Suprapubic skin (tissue), 4 donors: ENCODE measurements at regions not wholly inside any gene's neighbourhood (a gene's known extent, or its start where the extent isn't known, plus 50 kb on each side); places are given as distances from the start of the nearest gene placed in this dataset.

Experiments used
- DNase-seq, 2 donors: peaks; one replicate each; pipeline ENCODE4 v3.0.0-alpha.2; 2019; ENCODE audit warnings: low spot score in 2 of 2
- H3K27ac ChIP-seq: fragments of 200-600 bp; sonication (generic); one replicate; pipeline ENCODE4 v1.5.1; 2019
- H3K27me3 ChIP-seq: fragments of 200-600 bp; sonication (generic); one replicate; pipeline ENCODE4 v1.5.1; 2019
- H3K36me3 ChIP-seq: fragments of 200-600 bp; sonication (generic); one replicate; pipeline ENCODE4 v1.5.1; 2019
- H3K4me1 ChIP-seq: fragments of 200-600 bp; sonication (generic); one replicate; pipeline ENCODE4 v1.5.1; 2019
- H3K4me3 ChIP-seq: fragments of 200-600 bp; sonication (generic); one replicate; pipeline ENCODE4 v1.5.1; 2019; ENCODE audit warnings: mild to moderate bottlenecking
- H3K9me3 ChIP-seq: fragments of 200-600 bp; sonication (generic); one replicate; pipeline ENCODE4 v1.5.1; 2019
- CTCF ChIP-seq, 2 donors: fragments of 200-600 bp in 1 of 2; fragments of 450-650 bp in 1 of 2; sonication (generic) in 1 of 2; IDR thresholded peaks; one replicate each; pipeline ENCODE4 v1.5.1; 2016 to 2019; ENCODE audit warnings: antibody characterized with exemption in 2 of 2, mild to moderate bottlenecking in 1 of 2, moderate library complexity in 1 of 2
- EP300 ChIP-seq: sonication (generic); formaldehyde crosslinking; IDR thresholded peaks from one replicate; pipeline ENCODE4 v1.6.1; 2017; ENCODE audit warnings: antibody characterized with exemption
- POLR2A ChIP-seq, 2 donors: fragments of 450-650 bp; IDR thresholded peaks; one replicate each; pipeline ENCODE4 v1.6.1; 2017; ENCODE audit warnings: antibody characterized with exemption in 2 of 2, mild to moderate bottlenecking in 2 of 2, moderate library complexity in 2 of 2
- POLR2AphosphoS5 ChIP-seq, 3 donors: sonication (generic); formaldehyde crosslinking; IDR thresholded peaks; one replicate each; pipeline ENCODE4 v1.6.1; 2017; ENCODE audit warnings: antibody characterized with exemption in 3 of 3
- WGBS: methylation state at CpG from one replicate; pipeline ENCODE4 v1.1.5; 2018; 5-methylcytosine and 5-hydroxymethylcytosine counted together

GRCh38 chr1:229037806-229038405, 233.0 kb upstream of the RAB4A start:
- no peak for DNase-seq
- Histone ChIP-seq H3K4me1 (no peaks in the 10 kb centered on the region), H3K27me3 (no peaks in the 10 kb centered on the region), H3K27ac (no peak overlapping the region), H3K4me3 (no peak overlapping the region), H3K36me3 (no peaks in the 10 kb centered on the region), H3K9me3 (no peaks in the 10 kb centered on the region)
- TF ChIP-seq EP300 (no peak), CTCF (IDR thresholded peaks at IDR 0.05) (no peak), POLR2AphosphoS5 (IDR thresholded peaks at IDR 0.05) (no peak), POLR2A (IDR thresholded peaks at IDR 0.05) (no peak)
- WGBS = 81% methylated on average over 4 of the region's 4 CpGs

- TF ChIP-seq POLR2A (IDR thresholded peaks at IDR 0.05) (no peak), EP300 (no peak), CTCF (IDR thresholded peaks at IDR 0.05) (no peak), POLR2AphosphoS5 (IDR thresholded peaks at IDR 0.05) (no peak)
- Histone ChIP-seq H3K9me3 (no peaks in the 10 kb centered on the region), H3K4me1 (no peaks in the 10 kb centered on the region), H3K27me3 (no peaks in the 10 kb centered on the region), H3K4me3 (no peak overlapping the region), H3K27ac (no peak overlapping the region), H3K36me3 (no peaks in the 10 kb centered on the region)
- no peak for DNase-seq
- 95% methylated on average over 6 of the region's 6 CpGs for WGBS
Measured at GRCh38 chr1:229040630-229041358, 230.1 kb upstream of the RAB4A start.

- Histone ChIP-seq H3K4me3 (no peak overlapping the region), H3K27me3 (no peaks in the 10 kb centered on the region), H3K27ac (no peak overlapping the region), H3K9me3 (no peaks in the 10 kb centered on the region), H3K4me1 (no peaks in the 10 kb centered on the region), H3K36me3 (no peaks in the 10 kb centered on the region)
- no peak for DNase-seq
- 80% methylated on average over 9 of the region's 9 CpGs for WGBS
- no peak for TF ChIP-seq POLR2A (IDR thresholded peaks at IDR 0.05)
- TF ChIP-seq CTCF (IDR thresholded peaks at IDR 0.05) = no peak
Measured at GRCh38 chr1:229041946-229042345, 229.0 kb upstream of the RAB4A start.

GRCh38 chr1:229042482-229042881, 228.4 kb upstream of the RAB4A start:
- H3K36me3 ChIP-seq = no peaks in the 10 kb centered on the region
- TF ChIP-seq POLR2A (IDR thresholded peaks at IDR 0.05) = no peak
- TF ChIP-seq CTCF (IDR thresholded peaks at IDR 0.05) = no peak
- TF ChIP-seq POLR2AphosphoS5 (IDR thresholded peaks at IDR 0.05) = no peak
- no peak for TF ChIP-seq EP300
- no peaks in the 10 kb centered on the region for H3K9me3 ChIP-seq
- no peak for DNase-seq
- no peak overlapping the region for H3K27ac ChIP-seq
- H3K27me3 ChIP-seq = no peaks in the 10 kb centered on the region
- no peak overlapping the region for H3K4me3 ChIP-seq
- WGBS = 75% methylated on average over 4 of the region's 4 CpGs
- no peaks in the 10 kb centered on the region for H3K4me1 ChIP-seq

GRCh38 chr1:229043115-229043514, 227.8 kb upstream of the RAB4A start:
- no peak for DNase-seq
- TF ChIP-seq CTCF (IDR thresholded peaks at IDR 0.05) (no peak), POLR2A (IDR thresholded peaks at IDR 0.05) (no peak), EP300 (no peak), POLR2AphosphoS5 (IDR thresholded peaks at IDR 0.05) (no peak)
- no peaks in the 10 kb centered on the region for H3K36me3 ChIP-seq
- 65% methylated on average over 2 of the region's 2 CpGs for WGBS
- no peaks in the 10 kb centered on the region for H3K27me3 ChIP-seq
- no peak overlapping the region for H3K27ac ChIP-seq
- H3K9me3 ChIP-seq = no peaks in the 10 kb centered on the region
- H3K4me3 ChIP-seq = no peak overlapping the region
- H3K4me1 ChIP-seq = no peaks in the 10 kb centered on the region
